HL-60/S4 (cell line): ENCODE measurements at regions not wholly inside any gene's neighbourhood (a gene's known extent, or its start where the extent isn't known, plus 50 kb on each side); places are given as distances from the start of the nearest gene placed in this dataset.
"Not testable (repeated sequence)": the region's sequence is repeated elsewhere in the genome, so short reads cannot be mapped to it uniquely, and the experiment has no call there.

Experiments used
- in situ Hi-C: fragments of 300-500 bp; cut with MboI; formaldehyde crosslinking; loops from 2 replicates; pipeline ENCODE4 v1.14.3; 2022; ENCODE audit warnings: low sequenced_read_pairs

GRCh38 chr14:53748691-53749090 lies 207.9 kb downstream of the BMP4 start:
- in situ Hi-C loops, result no loop called here

- in situ Hi-C loops, result no loop called here
These were observed 211.8 kb downstream of the BMP4 start for GRCh38 chr14:53744857-53745256.

- in situ Hi-C loops, result no loop called here
These were observed 213.3 kb downstream of the BMP4 start for GRCh38 chr14:53743371-53743770.

GRCh38 chr14:53742233-53742620 lies 214.4 kb downstream of the BMP4 start:
- in situ Hi-C loops, result no loop called here

- in situ Hi-C loops, result no loop called here
These were observed 215.0 kb downstream of the BMP4 start for GRCh38 chr14:53741479-53742232.

- in situ Hi-C loops, result no loop called here
These were observed 216.1 kb downstream of the BMP4 start for GRCh38 chr14:53740570-53740969.

- in situ Hi-C loops, result no loop called here
These were observed 220.7 kb downstream of the BMP4 start for GRCh38 chr14:53735916-53736315.

- in situ Hi-C loops, result no loop called here
These were observed 233.4 kb downstream of the BMP4 start for GRCh38 chr14:53723221-53723620.

- in situ Hi-C loops, result no loop called here
These were observed 237.1 kb downstream of the BMP4 start for GRCh38 chr14:53719536-53719935.

- in situ Hi-C loops, result no loop called here
These were observed 240.0 kb downstream of the BMP4 start for GRCh38 chr14:53716578-53716977.

GRCh38 chr14:53715193-53715721 lies 241.4 kb downstream of the BMP4 start:
- in situ Hi-C loops, result no loop called here

GRCh38 chr14:53714495-53715192 lies 242.0 kb downstream of the BMP4 start:
- in situ Hi-C loops, result no loop called here

GRCh38 chr14:53712901-53713300 lies 243.7 kb downstream of the BMP4 start:
- in situ Hi-C loops, result not testable (repeated sequence)

GRCh38 chr14:53711205-53711604 lies 245.4 kb downstream of the BMP4 start:
- in situ Hi-C loops, result no loop called here

GRCh38 chr14:53710615-53711014 lies 246.0 kb downstream of the BMP4 start:
- in situ Hi-C loops, result no loop called here

GRCh38 chr14:53709381-53709780 lies 247.2 kb downstream of the BMP4 start:
- in situ Hi-C loops, result no loop called here

- in situ Hi-C loops, result no loop called here
These were observed 253.2 kb downstream of the BMP4 start for GRCh38 chr14:53703457-53703856.

GRCh38 chr14:53701108-53701875 lies 255.3 kb downstream of the BMP4 start:
- in situ Hi-C loops, result no loop called here

- in situ Hi-C loops, result no loop called here
These were observed 260.2 kb downstream of the BMP4 start for GRCh38 chr14:53696217-53696965.

GRCh38 chr14:53695692-53696214 lies 260.9 kb downstream of the BMP4 start:
- in situ Hi-C loops, result no loop called here

GRCh38 chr14:53692885-53693284 lies 263.7 kb downstream of the BMP4 start:
- in situ Hi-C loops, result no loop called here
